Hepatocyte (in vitro differentiated cells): ENCODE measurements at regions not wholly inside any gene's neighbourhood (a gene's known extent, or its start where the extent isn't known, plus 50 kb on each side); places are given as distances from the start of the nearest gene placed in this dataset.

Experiments used
- EZH2 ChIP-seq: fragments of 200-600 bp; sonication (generic); IDR thresholded peaks from 2 replicates; pipeline ENCODE4 v1.6.1; 2016; ENCODE audit warnings: antibody characterized with exemption, mild to moderate bottlenecking, borderline replicate concordance
- EZH2phosphoT487 ChIP-seq: fragments of 200-600 bp; sonication (generic); IDR thresholded peaks from one replicate; pipeline ENCODE4 v1.6.1; 2018; ENCODE audit warnings: antibody characterized with exemption, mild to moderate bottlenecking, low read depth, moderate library complexity; ENCODE audit not compliant: unreplicated experiment, severe bottlenecking
- TF ChIP-seq, protein P1 (sequence below): fragments of 200-600 bp; sonication (generic); IDR thresholded peaks from 2 replicates; pipeline ENCODE4 v1.5.1; 2016; ENCODE audit warnings: antibody characterized with exemption, mild to moderate bottlenecking; ENCODE audit not compliant: poor library complexity

DNA sequence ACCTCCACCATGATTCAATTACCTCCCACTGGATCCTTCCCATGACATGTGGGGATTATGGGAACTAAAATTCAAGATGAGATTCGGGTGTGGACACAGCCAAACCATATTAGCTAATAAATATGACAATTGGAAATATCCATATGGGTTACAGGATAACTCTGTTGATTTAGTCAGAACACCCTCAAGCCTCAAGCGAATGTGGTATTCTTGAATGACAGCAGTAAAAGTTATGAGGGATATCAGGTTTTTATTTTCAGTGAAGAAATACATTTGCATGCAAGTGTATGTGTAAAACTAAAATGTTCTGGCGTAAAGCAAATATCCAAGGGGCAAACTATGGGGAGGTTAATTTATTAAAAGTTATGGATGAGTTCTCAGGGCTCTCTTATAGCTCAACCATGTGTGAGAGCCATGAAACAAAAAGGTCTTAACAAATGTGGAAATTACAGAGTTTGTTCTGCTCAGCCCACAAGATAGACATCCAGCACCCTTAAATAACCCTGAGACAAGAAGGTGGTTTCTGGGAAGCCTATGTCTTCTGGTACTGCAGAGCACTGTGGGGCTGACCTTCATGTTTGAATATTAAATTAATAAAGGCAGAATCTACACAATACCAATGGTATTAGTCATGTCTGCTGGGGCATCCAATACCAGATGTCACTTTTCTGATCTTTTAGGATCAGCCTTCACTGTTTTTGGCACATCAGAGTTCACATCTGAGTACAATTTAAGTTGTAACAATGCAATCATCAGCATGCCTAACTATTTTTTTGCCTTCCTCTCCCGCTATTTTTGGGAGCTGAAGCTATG is 370.5 kb upstream of the RSPO3 start:
- TF ChIP-seq, protein P1, sequence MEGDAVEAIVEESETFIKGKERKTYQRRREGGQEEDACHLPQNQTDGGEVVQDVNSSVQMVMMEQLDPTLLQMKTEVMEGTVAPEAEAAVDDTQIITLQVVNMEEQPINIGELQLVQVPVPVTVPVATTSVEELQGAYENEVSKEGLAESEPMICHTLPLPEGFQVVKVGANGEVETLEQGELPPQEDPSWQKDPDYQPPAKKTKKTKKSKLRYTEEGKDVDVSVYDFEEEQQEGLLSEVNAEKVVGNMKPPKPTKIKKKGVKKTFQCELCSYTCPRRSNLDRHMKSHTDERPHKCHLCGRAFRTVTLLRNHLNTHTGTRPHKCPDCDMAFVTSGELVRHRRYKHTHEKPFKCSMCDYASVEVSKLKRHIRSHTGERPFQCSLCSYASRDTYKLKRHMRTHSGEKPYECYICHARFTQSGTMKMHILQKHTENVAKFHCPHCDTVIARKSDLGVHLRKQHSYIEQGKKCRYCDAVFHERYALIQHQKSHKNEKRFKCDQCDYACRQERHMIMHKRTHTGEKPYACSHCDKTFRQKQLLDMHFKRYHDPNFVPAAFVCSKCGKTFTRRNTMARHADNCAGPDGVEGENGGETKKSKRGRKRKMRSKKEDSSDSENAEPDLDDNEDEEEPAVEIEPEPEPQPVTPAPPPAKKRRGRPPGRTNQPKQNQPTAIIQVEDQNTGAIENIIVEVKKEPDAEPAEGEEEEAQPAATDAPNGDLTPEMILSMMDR = no peak
- TF ChIP-seq EZH2 = no peak
- TF ChIP-seq EZH2phosphoT487 = no peak
